KOPT-K1 (cell line): ENCODE measurements at regions not wholly inside any gene's neighbourhood (a gene's known extent, or its start where the extent isn't known, plus 50 kb on each side); places are given as distances from the start of the nearest gene placed in this dataset.

Source experiments
- H3K27ac ChIP-seq: fragments of 200-600 bp; sonication (generic); 2 replicates; pipeline ENCODE4 v1.5.1; 2016; ENCODE audit warnings: antibody characterized with exemption, mild to moderate bottlenecking, low read depth, low read length; ENCODE audit not compliant: poor library complexity, severe bottlenecking
- H3K36me3 ChIP-seq: fragments of 200-600 bp; sonication (generic); 2 replicates; pipeline ENCODE4 v1.5.1; 2017; ENCODE audit warnings: antibody characterized with exemption, mild to moderate bottlenecking, low read length, moderate library complexity; ENCODE audit not compliant: insufficient read depth
- H3K9me3 ChIP-seq: fragments of 200-600 bp; sonication (generic); 2 replicates; pipeline ENCODE4 v1.5.1; 2017; ENCODE audit warnings: antibody characterized with exemption, low read length, mild to moderate bottlenecking; ENCODE audit not compliant: insufficient read depth, poor library complexity, severe bottlenecking

- Histone ChIP-seq H3K9me3 (no peaks in the 10 kb centered on the region), H3K27ac (no peak overlapping the region), H3K36me3 (no peaks in the 10 kb centered on the region)
Observed at GRCh38 chrX:65610481-65610880, 57.0 kb upstream of the MSN start.

GRCh38 chrX:65610040-65610439 is 57.4 kb upstream of the MSN start:
- no peak overlapping the region for H3K27ac ChIP-seq
- H3K36me3 ChIP-seq, result no peaks in the 10 kb centered on the region
- no peaks in the 10 kb centered on the region for H3K9me3 ChIP-seq

- Histone ChIP-seq H3K36me3 (no peaks in the 10 kb centered on the region), H3K27ac (no peak overlapping the region), H3K9me3 (no peaks in the 10 kb centered on the region)
Observed at GRCh38 chrX:65609237-65609636, 58.2 kb upstream of the MSN start.

- Histone ChIP-seq H3K9me3 (no peaks in the 10 kb centered on the region), H3K36me3 (no peaks in the 10 kb centered on the region), H3K27ac (no peak overlapping the region)
Observed at GRCh38 chrX:65608026-65608425, 59.4 kb upstream of the MSN start.

GRCh38 chrX:65607070-65607742 is 60.2 kb upstream of the MSN start:
- Histone ChIP-seq H3K36me3 (no peaks in the 10 kb centered on the region), H3K27ac (no peak overlapping the region), H3K9me3 (no peaks in the 10 kb centered on the region)

- Histone ChIP-seq H3K36me3 (no peaks in the 10 kb centered on the region), H3K9me3 (no peaks in the 10 kb centered on the region), H3K27ac (no peak overlapping the region)
Observed at GRCh38 chrX:65602221-65602560, 65.3 kb upstream of the MSN start.

GRCh38 chrX:65601530-65602220 is 65.8 kb upstream of the MSN start:
- Histone ChIP-seq H3K9me3 (no peaks in the 10 kb centered on the region), H3K27ac (peak overlapping the region; percentile 14), H3K36me3 (no peaks in the 10 kb centered on the region)

GRCh38 chrX:65601126-65601525 is 66.3 kb upstream of the MSN start:
- peak overlapping the region; percentile 14 for H3K27ac ChIP-seq
- H3K36me3 ChIP-seq, result no peaks in the 10 kb centered on the region
- no peaks in the 10 kb centered on the region for H3K9me3 ChIP-seq

GRCh38 chrX:65600106-65600505 is 65.5 kb upstream of the LAS1L start:
- Histone ChIP-seq H3K36me3 (no peaks in the 10 kb centered on the region), H3K9me3 (no peaks in the 10 kb centered on the region), H3K27ac (no peak overlapping the region)

- H3K36me3 ChIP-seq, result no peaks in the 10 kb centered on the region
- H3K9me3 ChIP-seq, result no peaks in the 10 kb centered on the region
- peak overlapping the region; percentile 79 for H3K27ac ChIP-seq
Observed at GRCh38 chrX:65598559-65599147, 64.1 kb upstream of the LAS1L start.

GRCh38 chrX:65596270-65597034 is 61.9 kb upstream of the LAS1L start:
- Histone ChIP-seq H3K27ac (peak overlapping the region; percentile 79), H3K9me3 (no peaks in the 10 kb centered on the region), H3K36me3 (no peaks in the 10 kb centered on the region)

GRCh38 chrX:65595460-65595876 is 60.9 kb upstream of the LAS1L start:
- H3K36me3 ChIP-seq, result no peaks in the 10 kb centered on the region
- H3K27ac ChIP-seq, result peak overlapping the region; percentile 79

GRCh38 chrX:65591206-65591605 is 56.6 kb upstream of the LAS1L start:
- Histone ChIP-seq H3K36me3 (no peaks in the 10 kb centered on the region), H3K9me3 (no peaks in the 10 kb centered on the region), H3K27ac (no peak overlapping the region)

More at GRCh38 chrX:65595460-65595876, 60.9 kb upstream of the LAS1L start:
- no peaks in the 10 kb centered on the region for H3K9me3 ChIP-seq

- no peak overlapping the region for H3K27ac ChIP-seq
- H3K36me3 ChIP-seq, result no peaks in the 10 kb centered on the region
- no peaks in the 10 kb centered on the region for H3K9me3 ChIP-seq
Observed at GRCh38 chrX:65589304-65589703, 54.7 kb upstream of the LAS1L start.

GRCh38 chrX:65588795-65589194 is 54.2 kb upstream of the LAS1L start:
- Histone ChIP-seq H3K27ac (no peak overlapping the region), H3K36me3 (no peaks in the 10 kb centered on the region), H3K9me3 (no peaks in the 10 kb centered on the region)
